ENCODE measurements at regions not wholly inside any gene's neighbourhood (a gene's known extent, or its start where the extent isn't known, plus 50 kb on each side); places are given as distances from the start of the nearest gene placed in this dataset.

GRCh38 chr4:157886645-157887044, 286.2 kb downstream of the GASK1B start:
- H3K4me1 Mint-ChIP-seq (ENCODE audit: low read depth, unreplicated experiment): no peaks in the 10 kb centered on the region
- TF ChIP-seq, protein P1, sequence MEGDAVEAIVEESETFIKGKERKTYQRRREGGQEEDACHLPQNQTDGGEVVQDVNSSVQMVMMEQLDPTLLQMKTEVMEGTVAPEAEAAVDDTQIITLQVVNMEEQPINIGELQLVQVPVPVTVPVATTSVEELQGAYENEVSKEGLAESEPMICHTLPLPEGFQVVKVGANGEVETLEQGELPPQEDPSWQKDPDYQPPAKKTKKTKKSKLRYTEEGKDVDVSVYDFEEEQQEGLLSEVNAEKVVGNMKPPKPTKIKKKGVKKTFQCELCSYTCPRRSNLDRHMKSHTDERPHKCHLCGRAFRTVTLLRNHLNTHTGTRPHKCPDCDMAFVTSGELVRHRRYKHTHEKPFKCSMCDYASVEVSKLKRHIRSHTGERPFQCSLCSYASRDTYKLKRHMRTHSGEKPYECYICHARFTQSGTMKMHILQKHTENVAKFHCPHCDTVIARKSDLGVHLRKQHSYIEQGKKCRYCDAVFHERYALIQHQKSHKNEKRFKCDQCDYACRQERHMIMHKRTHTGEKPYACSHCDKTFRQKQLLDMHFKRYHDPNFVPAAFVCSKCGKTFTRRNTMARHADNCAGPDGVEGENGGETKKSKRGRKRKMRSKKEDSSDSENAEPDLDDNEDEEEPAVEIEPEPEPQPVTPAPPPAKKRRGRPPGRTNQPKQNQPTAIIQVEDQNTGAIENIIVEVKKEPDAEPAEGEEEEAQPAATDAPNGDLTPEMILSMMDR (IDR thresholded peaks at IDR 0.05; ENCODE audit: partially characterized antibody, unreplicated experiment): no peak
- DNase-seq: no peak
- no peak overlapping the region for H3K27ac Mint-ChIP-seq (ENCODE audit: unreplicated experiment)
- H3K27me3 Mint-ChIP-seq (ENCODE audit: unreplicated experiment): peaks cover 2% of the 10 kb centered on the region
- no peaks in the 10 kb centered on the region for H3K9me3 Mint-ChIP-seq (ENCODE audit: unreplicated experiment)
- H3K36me3 Mint-ChIP-seq (ENCODE audit: unreplicated experiment): no peaks in the 10 kb centered on the region
- no peak overlapping the region for H3K4me3 Mint-ChIP-seq (ENCODE audit: unreplicated experiment)

DNA sequence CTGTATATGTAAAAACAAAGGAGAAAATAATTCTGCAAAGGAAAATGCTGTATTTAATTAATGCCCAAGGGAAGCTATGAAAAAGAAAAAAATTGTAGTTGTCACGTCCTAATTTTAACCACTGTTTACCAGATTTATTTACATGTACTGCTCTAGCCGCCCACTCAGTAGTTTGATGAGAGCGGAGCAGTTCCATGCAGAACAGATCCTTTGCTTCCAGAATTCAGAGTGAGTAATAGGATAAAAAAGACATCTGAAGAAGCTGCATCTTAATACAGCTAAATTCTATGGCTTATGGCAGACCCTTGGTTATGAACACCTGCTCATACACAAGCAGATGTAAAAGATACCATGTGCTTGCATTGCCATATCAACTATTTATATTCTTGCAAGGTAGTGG, 287.0 kb downstream of the GASK1B start:
- Mint-ChIP-seq H3K4me1 (ENCODE audit: low read depth, unreplicated experiment) (no peaks in the 10 kb centered on the region), H3K27ac (ENCODE audit: unreplicated experiment) (no peak overlapping the region), H3K4me3 (ENCODE audit: unreplicated experiment) (no peak overlapping the region), H3K36me3 (ENCODE audit: unreplicated experiment) (no peaks in the 10 kb centered on the region), H3K27me3 (ENCODE audit: unreplicated experiment) (peaks cover 2% of the 10 kb centered on the region), H3K9me3 (ENCODE audit: unreplicated experiment) (no peaks in the 10 kb centered on the region)
- TF ChIP-seq, protein P1 (IDR thresholded peaks at IDR 0.05; ENCODE audit: partially characterized antibody, unreplicated experiment): no peak
- DNase-seq: no peak

GRCh38 chr4:157882901-157883300, 289.9 kb downstream of the GASK1B start:
- Mint-ChIP-seq H3K36me3 (ENCODE audit: unreplicated experiment) (no peaks in the 10 kb centered on the region), H3K9me3 (ENCODE audit: unreplicated experiment) (no peaks in the 10 kb centered on the region), H3K4me3 (ENCODE audit: unreplicated experiment) (no peak overlapping the region), H3K27me3 (ENCODE audit: unreplicated experiment) (peaks cover 2% of the 10 kb centered on the region), H3K27ac (ENCODE audit: unreplicated experiment) (no peak overlapping the region), H3K4me1 (ENCODE audit: low read depth, unreplicated experiment) (no peaks in the 10 kb centered on the region)
- TF ChIP-seq, protein P1 (IDR thresholded peaks at IDR 0.05; ENCODE audit: partially characterized antibody, unreplicated experiment): no peak
- no peak for DNase-seq

- TF ChIP-seq, protein P1 (IDR thresholded peaks at IDR 0.05; ENCODE audit: partially characterized antibody, unreplicated experiment): no peak
- H3K9me3 Mint-ChIP-seq (ENCODE audit: unreplicated experiment): no peaks in the 10 kb centered on the region
- H3K27ac Mint-ChIP-seq (ENCODE audit: unreplicated experiment): no peak overlapping the region
- DNase-seq: no peak
- no peak overlapping the region for H3K4me3 Mint-ChIP-seq (ENCODE audit: unreplicated experiment)
- H3K36me3 Mint-ChIP-seq (ENCODE audit: unreplicated experiment): no peaks in the 10 kb centered on the region
- H3K27me3 Mint-ChIP-seq (ENCODE audit: unreplicated experiment): no peaks in the 10 kb centered on the region
- H3K4me1 Mint-ChIP-seq (ENCODE audit: low read depth, unreplicated experiment): no peaks in the 10 kb centered on the region
Observed at GRCh38 chr4:157880761-157881160, 292.1 kb downstream of the GASK1B start.

DNA sequence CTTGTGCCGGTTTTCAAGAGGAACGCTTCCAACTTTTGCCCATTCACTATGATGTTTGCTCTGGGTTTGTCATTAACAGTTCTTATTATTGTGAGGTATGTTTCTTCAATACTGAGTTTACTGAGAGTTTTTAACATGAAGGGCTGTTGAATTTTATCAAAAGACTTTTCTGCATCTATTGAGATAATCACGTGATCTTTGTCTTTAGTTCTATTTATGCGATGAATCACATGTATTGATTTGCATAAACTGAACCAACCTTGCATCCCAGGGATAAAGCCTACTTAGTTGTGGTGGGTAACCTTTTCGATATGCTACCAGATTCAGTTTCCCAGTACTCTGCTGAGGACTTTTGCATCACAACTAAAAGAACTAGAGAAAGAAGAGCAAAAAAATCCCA, 318.0 kb downstream of the GASK1B start:
- Mint-ChIP-seq H3K9me3 (ENCODE audit: unreplicated experiment) (no peaks in the 10 kb centered on the region), H3K27me3 (ENCODE audit: unreplicated experiment) (no peaks in the 10 kb centered on the region), H3K27ac (ENCODE audit: unreplicated experiment) (no peak overlapping the region), H3K36me3 (ENCODE audit: unreplicated experiment) (no peaks in the 10 kb centered on the region), H3K4me1 (ENCODE audit: low read depth, unreplicated experiment) (no peaks in the 10 kb centered on the region), H3K4me3 (ENCODE audit: unreplicated experiment) (no peak overlapping the region)
- no peak for DNase-seq
- TF ChIP-seq, protein P1 (IDR thresholded peaks at IDR 0.05; ENCODE audit: partially characterized antibody, unreplicated experiment): no peak

Measured in glutamatergic neuron (in vitro differentiated cells).